ENCODE measurements at regions not wholly inside any gene's neighbourhood (a gene's known extent, or its start where the extent isn't known, plus 50 kb on each side); places are given as distances from the start of the nearest gene placed in this dataset.
"Not testable (repeated sequence)": the region's sequence is repeated elsewhere in the genome, so short reads cannot be mapped to it uniquely, and the experiment has no call there.

GRCh38 chr9:89951675-89952074 is 346.9 kb downstream of the GADD45G start:
- H3K9me3 ChIP-seq (ENCODE audit: control insufficient read depth in 1 of 2, insufficient read depth in 1 of 2, low read length in 2 of 2) = no peaks in the 10 kb centered on the region
- Mint-ChIP-seq H3K27ac (no peak overlapping the region), H3K9me3 (no peaks in the 10 kb centered on the region), H3K4me1 (ENCODE audit: low read depth) (no peaks in the 10 kb centered on the region), H3K36me3 (ENCODE audit: low read depth) (no peaks in the 10 kb centered on the region), H3K4me3 (no peak overlapping the region), H3K27me3 (no peaks in the 10 kb centered on the region)
- no peak for TF ChIP-seq CTCF (IDR thresholded peaks at IDR 0.05)
- intact Hi-C loops (cut with DNase I, micrococcal nuclease) = no loop called here
- CTCF ChIA-PET = no interaction called here
- H3K4me3 ChIP-seq (ENCODE audit: low read length) = no peak overlapping the region
- H3K36me3 ChIP-seq (ENCODE audit: insufficient read depth, low read length) = no peaks in the 10 kb centered on the region
- POLR2A ChIA-PET = no interaction called here
- H3K4me1 ChIP-seq (ENCODE audit: insufficient read depth, low read length) = no peaks in the 10 kb centered on the region
- no peak overlapping the region for H3K27ac ChIP-seq (ENCODE audit: low read depth in 1 of 2, low read length in 2 of 2)
- H3K27me3 ChIP-seq (ENCODE audit: control insufficient read depth in 1 of 2, insufficient read depth in 2 of 2, low read length in 2 of 2) = no peaks in the 10 kb centered on the region
- ATAC-seq (ENCODE audit: poor library complexity) = no peak
- DNase-seq = no peak

GRCh38 chr9:89952401-89952800 is 347.6 kb downstream of the GADD45G start:
- intact Hi-C loops (cut with DNase I, micrococcal nuclease) = no loop called here
- no peak overlapping the region for H3K27ac ChIP-seq (ENCODE audit: low read depth in 1 of 2, low read length in 2 of 2)
- no peak overlapping the region for H3K27ac Mint-ChIP-seq

GRCh38 chr9:89953263-89953662 is 348.5 kb downstream of the GADD45G start:
- H3K27me3 Mint-ChIP-seq; POLR2A ChIA-PET; H3K9me3 Mint-ChIP-seq; CTCF ChIA-PET; H3K27me3 ChIP-seq (ENCODE audit: control insufficient read depth in 1 of 2, insufficient read depth in 2 of 2, low read length in 2 of 2); H3K27ac Mint-ChIP-seq; H3K9me3 ChIP-seq (ENCODE audit: control insufficient read depth in 1 of 2, insufficient read depth in 1 of 2, low read length in 2 of 2); ATAC-seq (ENCODE audit: poor library complexity); H3K4me3 Mint-ChIP-seq; H3K4me1 Mint-ChIP-seq (ENCODE audit: low read depth); H3K36me3 Mint-ChIP-seq (ENCODE audit: low read depth); H3K36me3 ChIP-seq (ENCODE audit: insufficient read depth, low read length); H3K4me3 ChIP-seq (ENCODE audit: low read length); H3K27ac ChIP-seq (ENCODE audit: low read depth in 1 of 2, low read length in 2 of 2); intact Hi-C loops (cut with DNase I, micrococcal nuclease); H3K4me1 ChIP-seq (ENCODE audit: insufficient read depth, low read length): not testable (repeated sequence)
- DNase-seq = peak in 1 of 14 experiments; percentile 29

More at GRCh38 chr9:89952401-89952800, 347.6 kb downstream of the GADD45G start:
- no peak for DNase-seq
- POLR2A ChIA-PET = no interaction called here
- Mint-ChIP-seq H3K4me1 (ENCODE audit: low read depth) (no peaks in the 10 kb centered on the region), H3K4me3 (no peak overlapping the region), H3K27me3 (no peaks in the 10 kb centered on the region), H3K9me3 (no peaks in the 10 kb centered on the region), H3K36me3 (ENCODE audit: low read depth) (no peaks in the 10 kb centered on the region)
- no peak for TF ChIP-seq CTCF (IDR thresholded peaks at IDR 0.05)
- Histone ChIP-seq H3K4me3 (ENCODE audit: low read length) (no peak overlapping the region), H3K4me1 (ENCODE audit: insufficient read depth, low read length) (no peaks in the 10 kb centered on the region), H3K9me3 (ENCODE audit: control insufficient read depth in 1 of 2, insufficient read depth in 1 of 2, low read length in 2 of 2) (no peaks in the 10 kb centered on the region), H3K36me3 (ENCODE audit: insufficient read depth, low read length) (no peaks in the 10 kb centered on the region), H3K27me3 (ENCODE audit: control insufficient read depth in 1 of 2, insufficient read depth in 2 of 2, low read length in 2 of 2) (no peaks in the 10 kb centered on the region)
- ATAC-seq (ENCODE audit: poor library complexity) = no peak
- CTCF ChIA-PET = no interaction called here

- DNase-seq = no peak
- ChIA-PET POLR2A (no interaction called here), CTCF (no interaction called here)
- no peaks in the 10 kb centered on the region for H3K27me3 ChIP-seq (ENCODE audit: control insufficient read depth in 1 of 2, insufficient read depth in 2 of 2, low read length in 2 of 2)
- Mint-ChIP-seq H3K9me3 (no peaks in the 10 kb centered on the region), H3K27ac (no peak overlapping the region), H3K4me3 (no peak overlapping the region), H3K27me3 (no peaks in the 10 kb centered on the region), H3K36me3 (ENCODE audit: low read depth) (no peaks in the 10 kb centered on the region), H3K4me1 (ENCODE audit: low read depth) (no peaks in the 10 kb centered on the region)
- no peaks in the 10 kb centered on the region for H3K9me3 ChIP-seq (ENCODE audit: control insufficient read depth in 1 of 2, insufficient read depth in 1 of 2, low read length in 2 of 2)
- ATAC-seq (ENCODE audit: poor library complexity) = no peak
- H3K36me3 ChIP-seq (ENCODE audit: insufficient read depth, low read length) = no peaks in the 10 kb centered on the region
- no peak for TF ChIP-seq CTCF (IDR thresholded peaks at IDR 0.05)
- H3K27ac ChIP-seq (ENCODE audit: low read depth in 1 of 2, low read length in 2 of 2) = no peak overlapping the region
- no peak overlapping the region for H3K4me3 ChIP-seq (ENCODE audit: low read length)
- H3K4me1 ChIP-seq (ENCODE audit: insufficient read depth, low read length) = no peaks in the 10 kb centered on the region
- intact Hi-C loops (cut with DNase I, micrococcal nuclease) = no loop called here
Observed at GRCh38 chr9:89953824-89954615, 349.2 kb downstream of the GADD45G start.

All from CD4-positive, alpha-beta T cell (primary cell).